HG03095 (cell line): ENCODE measurements at regions not wholly inside any gene's neighbourhood (a gene's known extent, or its start where the extent isn't known, plus 50 kb on each side); places are given as distances from the start of the nearest gene placed in this dataset.
"Not testable (repeated sequence)": the region's sequence is repeated elsewhere in the genome, so short reads cannot be mapped to it uniquely, and the experiment has no call there.

ENCODE experiments used
- ATAC-seq: cut with Tn5 transposase; IDR thresholded peaks from one replicate; pipeline ENCODE4 v1.9.1; 2021; ENCODE audit warnings: moderate library complexity; ENCODE audit not compliant: unreplicated experiment

- ATAC-seq, result no peak
Measured at GRCh38 chr12:42886160-42886559, 296.6 kb upstream of the PRICKLE1 start.

GRCh38 chr12:42885677-42886076 lies 296.1 kb upstream of the PRICKLE1 start:
- ATAC-seq, result no peak

- ATAC-seq, result no peak
Measured at GRCh38 chr12:42884116-42884515, 294.6 kb upstream of the PRICKLE1 start.

- no peak for ATAC-seq
Measured at GRCh38 chr12:42873401-42873800, 283.9 kb upstream of the PRICKLE1 start.

- ATAC-seq, result no peak
Measured at GRCh38 chr12:42871816-42872215, 282.3 kb upstream of the PRICKLE1 start.

GRCh38 chr12:42868291-42868690 lies 278.7 kb upstream of the PRICKLE1 start:
- no peak for ATAC-seq

- no peak for ATAC-seq
Measured at GRCh38 chr12:42865282-42865681, 275.7 kb upstream of the PRICKLE1 start.

- no peak for ATAC-seq
Measured at GRCh38 chr12:42862055-42862454, 272.5 kb upstream of the PRICKLE1 start.

- not testable (repeated sequence) for ATAC-seq
Measured at GRCh38 chr12:42860331-42860730, 270.8 kb upstream of the PRICKLE1 start.

GRCh38 chr12:42859612-42860011 lies 270.1 kb upstream of the PRICKLE1 start:
- ATAC-seq, result no peak

GRCh38 chr12:42857106-42857505 lies 267.6 kb upstream of the PRICKLE1 start:
- no peak for ATAC-seq

GRCh38 chr12:42855362-42855950 lies 265.9 kb upstream of the PRICKLE1 start:
- no peak for ATAC-seq

GRCh38 chr12:42854826-42855225 lies 265.3 kb upstream of the PRICKLE1 start:
- ATAC-seq, result no peak

- ATAC-seq, result no peak
Measured at GRCh38 chr12:42854208-42854607, 264.7 kb upstream of the PRICKLE1 start.

- no peak for ATAC-seq
Measured at GRCh38 chr12:42853370-42854140, 264.0 kb upstream of the PRICKLE1 start.

- no peak for ATAC-seq
Measured at GRCh38 chr12:42846782-42847181, 257.2 kb upstream of the PRICKLE1 start.

- ATAC-seq, result no peak
Measured at GRCh38 chr12:42834062-42834461, 244.5 kb upstream of the PRICKLE1 start.

- no peak for ATAC-seq
Measured at GRCh38 chr12:42828836-42829235, 239.3 kb upstream of the PRICKLE1 start.

GRCh38 chr12:42824327-42824726 lies 234.8 kb upstream of the PRICKLE1 start:
- no peak for ATAC-seq

- no peak for ATAC-seq
Measured at GRCh38 chr12:42823679-42824078, 234.1 kb upstream of the PRICKLE1 start.

- ATAC-seq, result no peak
Measured at GRCh38 chr12:42819846-42820245, 230.3 kb upstream of the PRICKLE1 start.

GRCh38 chr12:42815068-42815467 lies 225.5 kb upstream of the PRICKLE1 start:
- ATAC-seq, result no peak

- no peak for ATAC-seq
Measured at GRCh38 chr12:42812871-42813270, 223.3 kb upstream of the PRICKLE1 start.
